GM23338 (cell line): ENCODE measurements at regions not wholly inside any gene's neighbourhood (a gene's known extent, or its start where the extent isn't known, plus 50 kb on each side); places are given as distances from the start of the nearest gene placed in this dataset.

ENCODE experiments used
- ATAC-seq: fragments of 200-7000 bp; cut with Tn5 transposase; 3 replicates; pipeline ENCODE4 v1.9.1; 2020
- DNase-seq: peaks from one replicate; pipeline ENCODE4 v3.0.0-alpha.2; 2015; ENCODE audit warnings: low spot score
- H2AFZ ChIP-seq: fragments of 200-600 bp; sonication (generic); 2 replicates; pipeline ENCODE4 v1.8.0; 2016; ENCODE audit warnings: antibody characterized with exemption, mild to moderate bottlenecking, moderate library complexity
- H3F3A ChIP-seq: fragments of 200-600 bp; sonication (generic); replicated peaks from 2 replicates; pipeline ENCODE4 v1.8.0; 2017; ENCODE audit warnings: antibody characterized with exemption, mixed run types, low read depth
- H3K27ac ChIP-seq: fragments of 200-600 bp; sonication (generic); 2 replicates; pipeline ENCODE4 v1.6.1; 2016; ENCODE audit warnings: low read depth
- H3K27me3 ChIP-seq: fragments of 200-600 bp; sonication (generic); 2 replicates; pipeline ENCODE4 v1.8.0; 2016; ENCODE audit warnings: mild to moderate bottlenecking, mixed run types, moderate library complexity; ENCODE audit not compliant: insufficient read depth
- H3K36me3 ChIP-seq: fragments of 200-600 bp; sonication (generic); 2 replicates; pipeline ENCODE4 v1.8.0; 2016; ENCODE audit warnings: mild to moderate bottlenecking; ENCODE audit not compliant: insufficient read depth
- H3K4me1 ChIP-seq: fragments of 200-600 bp; sonication (generic); 2 replicates; pipeline ENCODE4 v1.8.0; 2016; ENCODE audit warnings: mild to moderate bottlenecking, moderate library complexity; ENCODE audit not compliant: insufficient read depth
- H3K4me2 ChIP-seq: fragments of 200-600 bp; sonication (generic); 2 replicates; pipeline ENCODE4 v1.7.1; 2017; ENCODE audit warnings: mixed run types
- H3K4me3 ChIP-seq: fragments of 200-600 bp; sonication (generic); 2 replicates; pipeline ENCODE4 v1.6.1; 2016; ENCODE audit warnings: mixed run types
- H3K79me2 ChIP-seq: fragments of 200-600 bp; sonication (generic); replicated peaks from 2 replicates; pipeline ENCODE4 v1.8.0; 2017; ENCODE audit warnings: mild to moderate bottlenecking; ENCODE audit not compliant: insufficient read depth
- H3K9me2 ChIP-seq: fragments of 200-600 bp; sonication (generic); 2 replicates; pipeline ENCODE4 v1.8.0; 2017; ENCODE audit not compliant: insufficient read depth
- H4K20me1 ChIP-seq: fragments of 200-600 bp; sonication (generic); replicated peaks from 2 replicates; pipeline ENCODE4 v1.8.0; 2017; ENCODE audit warnings: mild to moderate bottlenecking; ENCODE audit not compliant: insufficient read depth
- H3K27ac Mint-ChIP-seq: 2 replicates; pipeline ENCODE4 v1.8.0; 2020; ENCODE audit warnings: inconsistent platforms, mild to moderate bottlenecking, moderate library complexity, mixed read lengths
- H3K27me3 Mint-ChIP-seq: 3 replicates; pipeline ENCODE4 v1.8.0; 2022; ENCODE audit warnings: low read depth, mild to moderate bottlenecking, moderate library complexity, mixed read lengths, inconsistent platforms; ENCODE audit not compliant: insufficient read depth, poor library complexity
- H3K36me3 Mint-ChIP-seq: 3 replicates; pipeline ENCODE4 v1.8.0; 2021; ENCODE audit warnings: low read depth, mild to moderate bottlenecking, inconsistent platforms, moderate library complexity, mixed read lengths
- H3K4me1 Mint-ChIP-seq: 3 replicates; pipeline ENCODE4 v1.8.0; 2020; ENCODE audit warnings: mild to moderate bottlenecking, inconsistent platforms, mixed read lengths
- H3K4me3 Mint-ChIP-seq: 3 replicates; pipeline ENCODE4 v1.8.0; 2021; ENCODE audit warnings: moderate library complexity, mild to moderate bottlenecking, inconsistent platforms, mixed read lengths
- H3K9me3 Mint-ChIP-seq: 3 replicates; pipeline ENCODE4 v1.8.0; 2020; ENCODE audit warnings: moderate library complexity, mild to moderate bottlenecking, inconsistent platforms, mixed read lengths
- EZH2 ChIP-seq: fragments of 200-600 bp; sonication (generic); IDR thresholded peaks from one replicate; pipeline ENCODE4 v1.8.0; 2017; ENCODE audit warnings: antibody characterized with exemption, mild to moderate bottlenecking, low read depth; ENCODE audit not compliant: unreplicated experiment
- JUNB ChIP-seq: IDR thresholded peaks from one replicate; pipeline ENCODE4 v1.6.1; 2016; ENCODE audit warnings: antibody characterized with exemption; ENCODE audit not compliant: unreplicated experiment
- NANOG ChIP-seq: IDR thresholded peaks from 2 replicates; pipeline ENCODE4 v1.6.1; 2016; ENCODE audit warnings: antibody characterized with exemption, borderline replicate concordance
- POLR2AphosphoS5 ChIP-seq: IDR thresholded peaks from 2 replicates; pipeline ENCODE4 v1.6.1; 2016; ENCODE audit warnings: antibody characterized with exemption, low read depth
- ZNF114 ChIP-seq: fragments of 250-450 bp; sonication (Bioruptor Pico); IDR thresholded peaks from 2 replicates; pipeline ENCODE4 v1.5.0; 2020; ENCODE audit warnings: mild to moderate bottlenecking, moderate library complexity
- ZNF331 ChIP-seq: fragments of 250-450 bp; sonication (Bioruptor Pico); IDR thresholded peaks from 2 replicates; pipeline ENCODE4 v1.5.0; 2020; ENCODE audit warnings: low read depth, mild to moderate bottlenecking, moderate library complexity
- TF ChIP-seq, protein P1 (sequence below), 2 experiments: fragments of 200-600 bp in 1 of 2; sonication (generic) in 1 of 2; conservative IDR thresholded peaks; 2 replicates each; pipeline versions ENCODE4 v1.5.1 to v1.6.1; 2016 to 2017; ENCODE audit warnings: antibody characterized with exemption in 2 of 2, low read depth in 2 of 2, mild to moderate bottlenecking in 2 of 2, moderate library complexity in 1 of 2
- TF ChIP-seq, protein P2 (sequence below): IDR thresholded peaks from 2 replicates; pipeline ENCODE4 v1.6.1; 2016; ENCODE audit warnings: antibody characterized with exemption
- TF ChIP-seq, protein P3 (sequence below): fragments of 250-450 bp; sonication (Bioruptor Pico); IDR thresholded peaks from 2 replicates; pipeline ENCODE4 v1.5.0; 2020; ENCODE audit warnings: mild to moderate bottlenecking, moderate library complexity

DNA sequence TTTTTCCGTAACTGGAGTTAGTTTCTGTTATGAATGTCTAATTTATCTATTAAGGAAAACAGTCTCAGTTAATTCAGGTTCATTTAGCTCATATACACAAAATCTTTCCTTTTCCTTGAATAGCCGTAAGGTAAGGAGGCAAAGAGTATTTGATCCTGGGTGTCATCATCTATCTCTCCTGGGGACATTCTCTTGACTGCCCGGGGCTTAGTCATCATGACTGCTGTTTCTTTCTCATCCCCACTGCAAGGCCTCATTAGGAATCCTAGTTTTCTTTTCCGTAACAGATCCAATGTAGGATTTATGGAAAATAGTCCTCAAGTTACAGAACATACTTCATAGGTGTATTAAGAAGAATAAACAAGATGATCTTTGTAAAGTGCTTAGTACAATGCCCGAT is 134.9 kb upstream of the CHD1 start:
- no peaks in the 10 kb centered on the region for H3F3A ChIP-seq
- H3K9me2 ChIP-seq: no peaks in the 10 kb centered on the region
- no peaks in the 10 kb centered on the region for H3K4me1 ChIP-seq
- H3K36me3 ChIP-seq: no peaks in the 10 kb centered on the region
- H3K27me3 Mint-ChIP-seq: peaks cover 3% of the 10 kb centered on the region
- no peak overlapping the region for H3K27ac ChIP-seq
- no peaks in the 10 kb centered on the region for H3K36me3 Mint-ChIP-seq
- no peaks in the 10 kb centered on the region for H3K4me1 Mint-ChIP-seq
- no peak overlapping the region for H3K4me3 ChIP-seq
- ATAC-seq (no peak), DNase-seq (no peak)
- TF ChIP-seq ZNF331 (CRISPR knock-in tag) (no peak), EZH2 (no peak), POLR2AphosphoS5 (no peak), NANOG (no peak), JUNB (no peak), ZNF114 (no peak)
- TF ChIP-seq, protein P1, sequence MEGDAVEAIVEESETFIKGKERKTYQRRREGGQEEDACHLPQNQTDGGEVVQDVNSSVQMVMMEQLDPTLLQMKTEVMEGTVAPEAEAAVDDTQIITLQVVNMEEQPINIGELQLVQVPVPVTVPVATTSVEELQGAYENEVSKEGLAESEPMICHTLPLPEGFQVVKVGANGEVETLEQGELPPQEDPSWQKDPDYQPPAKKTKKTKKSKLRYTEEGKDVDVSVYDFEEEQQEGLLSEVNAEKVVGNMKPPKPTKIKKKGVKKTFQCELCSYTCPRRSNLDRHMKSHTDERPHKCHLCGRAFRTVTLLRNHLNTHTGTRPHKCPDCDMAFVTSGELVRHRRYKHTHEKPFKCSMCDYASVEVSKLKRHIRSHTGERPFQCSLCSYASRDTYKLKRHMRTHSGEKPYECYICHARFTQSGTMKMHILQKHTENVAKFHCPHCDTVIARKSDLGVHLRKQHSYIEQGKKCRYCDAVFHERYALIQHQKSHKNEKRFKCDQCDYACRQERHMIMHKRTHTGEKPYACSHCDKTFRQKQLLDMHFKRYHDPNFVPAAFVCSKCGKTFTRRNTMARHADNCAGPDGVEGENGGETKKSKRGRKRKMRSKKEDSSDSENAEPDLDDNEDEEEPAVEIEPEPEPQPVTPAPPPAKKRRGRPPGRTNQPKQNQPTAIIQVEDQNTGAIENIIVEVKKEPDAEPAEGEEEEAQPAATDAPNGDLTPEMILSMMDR (conservative IDR thresholded peaks at IDR 0.05; ENCODE audit: low read depth in 2 of 2): no peak
- TF ChIP-seq, protein P2, sequence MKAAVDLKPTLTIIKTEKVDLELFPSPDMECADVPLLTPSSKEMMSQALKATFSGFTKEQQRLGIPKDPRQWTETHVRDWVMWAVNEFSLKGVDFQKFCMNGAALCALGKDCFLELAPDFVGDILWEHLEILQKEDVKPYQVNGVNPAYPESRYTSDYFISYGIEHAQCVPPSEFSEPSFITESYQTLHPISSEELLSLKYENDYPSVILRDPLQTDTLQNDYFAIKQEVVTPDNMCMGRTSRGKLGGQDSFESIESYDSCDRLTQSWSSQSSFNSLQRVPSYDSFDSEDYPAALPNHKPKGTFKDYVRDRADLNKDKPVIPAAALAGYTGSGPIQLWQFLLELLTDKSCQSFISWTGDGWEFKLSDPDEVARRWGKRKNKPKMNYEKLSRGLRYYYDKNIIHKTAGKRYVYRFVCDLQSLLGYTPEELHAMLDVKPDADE: no peak
- TF ChIP-seq, protein P3, sequence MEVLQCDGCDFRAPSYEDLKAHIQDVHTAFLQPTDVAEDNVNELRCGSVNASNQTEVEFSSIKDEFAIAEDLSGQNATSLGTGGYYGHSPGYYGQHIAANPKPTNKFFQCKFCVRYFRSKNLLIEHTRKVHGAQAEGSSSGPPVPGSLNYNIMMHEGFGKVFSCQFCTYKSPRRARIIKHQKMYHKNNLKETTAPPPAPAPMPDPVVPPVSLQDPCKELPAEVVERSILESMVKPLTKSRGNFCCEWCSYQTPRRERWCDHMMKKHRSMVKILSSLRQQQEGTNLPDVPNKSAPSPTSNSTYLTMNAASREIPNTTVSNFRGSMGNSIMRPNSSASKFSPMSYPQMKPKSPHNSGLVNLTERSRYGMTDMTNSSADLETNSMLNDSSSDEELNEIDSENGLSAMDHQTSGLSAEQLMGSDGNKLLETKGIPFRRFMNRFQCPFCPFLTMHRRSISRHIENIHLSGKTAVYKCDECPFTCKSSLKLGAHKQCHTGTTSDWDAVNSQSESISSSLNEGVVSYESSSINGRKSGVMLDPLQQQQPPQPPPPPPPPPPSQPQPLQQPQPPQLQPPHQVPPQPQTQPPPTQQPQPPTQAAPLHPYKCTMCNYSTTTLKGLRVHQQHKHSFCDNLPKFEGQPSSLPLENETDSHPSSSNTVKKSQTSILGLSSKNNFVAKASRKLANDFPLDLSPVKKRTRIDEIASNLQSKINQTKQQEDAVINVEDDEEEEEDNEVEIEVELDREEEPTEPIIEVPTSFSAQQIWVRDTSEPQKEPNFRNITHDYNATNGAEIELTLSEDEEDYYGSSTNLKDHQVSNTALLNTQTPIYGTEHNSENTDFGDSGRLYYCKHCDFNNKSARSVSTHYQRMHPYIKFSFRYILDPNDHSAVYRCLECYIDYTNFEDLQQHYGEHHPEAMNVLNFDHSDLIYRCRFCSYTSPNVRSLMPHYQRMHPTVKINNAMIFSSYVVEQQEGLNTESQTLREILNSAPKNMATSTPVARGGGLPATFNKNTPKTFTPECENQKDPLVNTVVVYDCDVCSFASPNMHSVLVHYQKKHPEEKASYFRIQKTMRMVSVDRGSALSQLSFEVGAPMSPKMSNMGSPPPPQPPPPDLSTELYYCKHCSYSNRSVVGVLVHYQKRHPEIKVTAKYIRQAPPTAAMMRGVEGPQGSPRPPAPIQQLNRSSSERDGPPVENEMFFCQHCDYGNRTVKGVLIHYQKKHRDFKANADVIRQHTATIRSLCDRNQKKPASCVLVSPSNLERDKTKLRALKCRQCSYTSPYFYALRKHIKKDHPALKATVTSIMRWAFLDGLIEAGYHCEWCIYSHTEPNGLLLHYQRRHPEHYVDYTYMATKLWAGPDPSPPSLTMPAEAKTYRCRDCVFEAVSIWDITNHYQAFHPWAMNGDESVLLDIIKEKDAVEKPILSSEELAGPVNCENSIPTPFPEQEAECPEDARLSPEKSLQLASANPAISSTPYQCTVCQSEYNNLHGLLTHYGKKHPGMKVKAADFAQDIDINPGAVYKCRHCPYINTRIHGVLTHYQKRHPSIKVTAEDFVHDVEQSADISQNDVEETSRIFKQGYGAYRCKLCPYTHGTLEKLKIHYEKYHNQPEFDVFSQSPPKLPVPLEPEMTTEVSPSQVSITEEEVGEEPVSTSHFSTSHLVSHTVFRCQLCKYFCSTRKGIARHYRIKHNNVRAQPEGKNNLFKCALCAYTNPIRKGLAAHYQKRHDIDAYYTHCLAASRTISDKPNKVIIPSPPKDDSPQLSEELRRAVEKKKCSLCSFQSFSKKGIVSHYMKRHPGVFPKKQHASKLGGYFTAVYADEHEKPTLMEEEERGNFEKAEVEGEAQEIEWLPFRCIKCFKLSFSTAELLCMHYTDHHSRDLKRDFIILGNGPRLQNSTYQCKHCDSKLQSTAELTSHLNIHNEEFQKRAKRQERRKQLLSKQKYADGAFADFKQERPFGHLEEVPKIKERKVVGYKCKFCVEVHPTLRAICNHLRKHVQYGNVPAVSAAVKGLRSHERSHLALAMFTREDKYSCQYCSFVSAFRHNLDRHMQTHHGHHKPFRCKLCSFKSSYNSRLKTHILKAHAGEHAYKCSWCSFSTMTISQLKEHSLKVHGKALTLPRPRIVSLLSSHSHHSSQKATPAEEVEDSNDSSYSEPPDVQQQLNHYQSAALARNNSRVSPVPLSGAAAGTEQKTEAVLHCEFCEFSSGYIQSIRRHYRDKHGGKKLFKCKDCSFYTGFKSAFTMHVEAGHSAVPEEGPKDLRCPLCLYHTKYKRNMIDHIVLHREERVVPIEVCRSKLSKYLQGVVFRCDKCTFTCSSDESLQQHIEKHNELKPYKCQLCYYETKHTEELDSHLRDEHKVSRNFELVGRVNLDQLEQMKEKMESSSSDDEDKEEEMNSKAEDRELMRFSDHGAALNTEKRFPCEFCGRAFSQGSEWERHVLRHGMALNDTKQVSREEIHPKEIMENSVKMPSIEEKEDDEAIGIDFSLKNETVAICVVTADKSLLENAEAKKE (CRISPR knock-in tag): no peak
- no peaks in the 10 kb centered on the region for H3K27me3 ChIP-seq
- H2AFZ ChIP-seq: no peak overlapping the region
- H3K4me3 Mint-ChIP-seq: no peak overlapping the region
- no peaks in the 10 kb centered on the region for H3K9me3 Mint-ChIP-seq
- H3K27ac Mint-ChIP-seq: no peak overlapping the region
- H3K4me2 ChIP-seq: no peak overlapping the region
- H4K20me1 ChIP-seq: no peaks in the 10 kb centered on the region
- H3K79me2 ChIP-seq: no peaks in the 10 kb centered on the region
